ENCODE measurements at regions not wholly inside any gene's neighbourhood (a gene's known extent, or its start where the extent isn't known, plus 50 kb on each side); places are given as distances from the start of the nearest gene placed in this dataset.

DNA sequence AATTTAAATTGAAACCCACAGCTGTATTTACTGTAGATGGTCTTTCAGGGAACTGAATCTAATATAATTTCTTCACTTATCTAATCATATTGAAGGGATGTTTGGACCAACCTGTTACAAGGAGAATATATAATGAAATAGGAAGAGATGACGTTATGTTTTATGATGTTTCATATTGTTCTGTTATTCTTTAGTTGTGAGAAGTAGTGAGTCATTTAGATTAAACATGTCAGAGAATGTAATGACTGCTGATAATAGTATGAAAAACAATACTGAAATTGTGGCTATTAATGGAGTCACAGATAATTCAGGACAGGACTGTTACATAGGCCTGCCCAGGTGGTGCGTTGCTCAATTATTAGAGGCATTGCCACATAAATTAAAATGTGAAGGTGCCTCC lies 1993.4 kb downstream of the EFNA5 start:
- no peaks in the 10 kb centered on the region for H3K36me3 ChIP-seq (ENCODE audit: control insufficient read depth in 2 of 2, insufficient read depth in 1 of 2, low read length in 2 of 2)
- ChIA-PET CTCF (no interaction called here), POLR2A (no interaction called here)
- no peaks in the 10 kb centered on the region for H3K4me1 ChIP-seq (ENCODE audit: control insufficient read depth, insufficient read depth, low read length)
- no peaks in the 10 kb centered on the region for H3K9me3 ChIP-seq (ENCODE audit: control insufficient read depth, insufficient read depth, low read depth, low read length)
- no peak overlapping the region for H3K27ac ChIP-seq (ENCODE audit: extremely low read depth, low read depth, low read length)
- TF ChIP-seq ZNF596 (tag by site-specific recombination; IDR thresholded peaks at IDR 0.05) (no peak), ZNF48 (tag by site-specific recombination; IDR thresholded peaks at IDR 0.05) (no peak), ATF2 (tag by site-specific recombination; IDR thresholded peaks at IDR 0.05; ENCODE audit: low read depth) (peak; percentile 58), ZFP41 (tag by site-specific recombination; IDR thresholded peaks at IDR 0.05; ENCODE audit: borderline replicate concordance) (no peak), YY1 (tag by site-specific recombination; IDR thresholded peaks at IDR 0.05) (no peak), ZNF555 (tag by site-specific recombination; conservative IDR thresholded peaks at IDR 0.05) (no peak)
- H3K4me3 ChIP-seq (ENCODE audit: low read depth, low read length): no peak overlapping the region

- TF ChIP-seq ZNF354C (tag by site-specific recombination; IDR thresholded peaks at IDR 0.05; ENCODE audit: borderline replicate concordance, low read depth) (no peak), SP3 (tag by site-specific recombination; IDR thresholded peaks at IDR 0.05) (no peak), ZBTB8A (tag by site-specific recombination; IDR thresholded peaks at IDR 0.05) (no peak), KLF1 (tag by site-specific recombination; IDR thresholded peaks at IDR 0.05) (no peak), HOXC10 (CRISPR knock-in tag; IDR thresholded peaks at IDR 0.05) (no peak), ZNF155 (tag by site-specific recombination; IDR thresholded peaks at IDR 0.05) (no peak), ZNF157 (tag by site-specific recombination; IDR thresholded peaks at IDR 0.05) (no peak), ZXDB (tag by site-specific recombination; IDR thresholded peaks at IDR 0.05) (no peak), ZNF629 (tag by site-specific recombination; IDR thresholded peaks at IDR 0.05) (no peak), PRDM2 (tag by site-specific recombination; IDR thresholded peaks at IDR 0.05; ENCODE audit: borderline replicate concordance) (no peak), ZNF202 (tag by site-specific recombination; IDR thresholded peaks at IDR 0.05; ENCODE audit: borderline replicate concordance) (no peak), ZNF324 (tag by site-specific recombination; IDR thresholded peaks at IDR 0.05) (no peak), ZNF391 (tag by site-specific recombination; IDR thresholded peaks at IDR 0.05; ENCODE audit: borderline replicate concordance, low read depth) (no peak)
- TF ChIP-seq, protein P1, sequence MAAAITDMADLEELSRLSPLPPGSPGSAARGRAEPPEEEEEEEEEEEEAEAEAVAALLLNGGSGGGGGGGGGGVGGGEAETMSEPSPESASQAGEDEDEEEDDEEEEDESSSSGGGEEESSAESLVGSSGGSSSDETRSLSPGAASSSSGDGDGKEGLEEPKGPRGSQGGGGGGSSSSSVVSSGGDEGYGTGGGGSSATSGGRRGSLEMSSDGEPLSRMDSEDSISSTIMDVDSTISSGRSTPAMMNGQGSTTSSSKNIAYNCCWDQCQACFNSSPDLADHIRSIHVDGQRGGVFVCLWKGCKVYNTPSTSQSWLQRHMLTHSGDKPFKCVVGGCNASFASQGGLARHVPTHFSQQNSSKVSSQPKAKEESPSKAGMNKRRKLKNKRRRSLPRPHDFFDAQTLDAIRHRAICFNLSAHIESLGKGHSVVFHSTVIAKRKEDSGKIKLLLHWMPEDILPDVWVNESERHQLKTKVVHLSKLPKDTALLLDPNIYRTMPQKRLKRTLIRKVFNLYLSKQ (tag by site-specific recombination; IDR thresholded peaks at IDR 0.05; ENCODE audit: borderline replicate concordance): no peak
- Histone ChIP-seq H3K4me3 (ENCODE audit: low read depth, low read length) (no peak overlapping the region), H3K9me3 (ENCODE audit: control insufficient read depth, insufficient read depth, low read depth, low read length) (no peaks in the 10 kb centered on the region), H3K27ac (ENCODE audit: extremely low read depth, low read depth, low read length) (no peak overlapping the region), H3K36me3 (ENCODE audit: control insufficient read depth in 2 of 2, insufficient read depth in 1 of 2, low read length in 2 of 2) (no peaks in the 10 kb centered on the region), H3K4me1 (ENCODE audit: control insufficient read depth, insufficient read depth, low read length) (no peaks in the 10 kb centered on the region)
- POLR2A ChIA-PET: no interaction called here
- CTCF ChIA-PET: interaction anchor here (0.6 kb wide), 1 partner anchor 397 kb away, joined by 4 read pairs; no protein-coding TSS in a partner anchor
Observed at GRCh38 chr5:105670596-105670995, 2000.1 kb downstream of the EFNA5 start.

Measured in HEK293 (cell line).